IMR-90 (cell line): ENCODE measurements at regions not wholly inside any gene's neighbourhood (a gene's known extent, or its start where the extent isn't known, plus 50 kb on each side); places are given as distances from the start of the nearest gene placed in this dataset.

ENCODE experiments used
- ATAC-seq: fragments of 200-7000 bp; cut with Tn5 transposase; 2 replicates; pipeline ENCODE4 v1.9.1; 2020; ENCODE audit warnings: low read depth, mild to moderate bottlenecking, moderate library complexity
- BruUV-seq: library from RNA; stranded (reverse); fragments of 400-500 nt; replicated peaks from 2 replicates; lab custom pipeline; 2021; lab: Mats Ljungman, UMichigan
- CTCF ChIA-PET: fragments of 300-600 bp; formaldehyde crosslinking; extraction: SDS; loops from one replicate; lab custom pipeline; 2021; ENCODE audit warnings: antibody characterized with exemption; lab: Yijun Ruan, JAX
- POLR2A ChIA-PET: fragments of 300-600 bp; sonication (Branson Sonifier 250); formaldehyde crosslinking; loops from one replicate; lab custom pipeline; 2022; ENCODE audit warnings: antibody characterized with exemption; ENCODE audit not compliant: unreplicated experiment; lab: Charles Lee
- DNase-seq: peaks from one replicate; pipeline ENCODE4 v3.0.0; 2013
- H2AFZ ChIP-seq: replicated peaks from 2 replicates; pipeline ENCODE3; 2013; ENCODE audit warnings: low read length, mild to moderate bottlenecking; ENCODE audit not compliant: poor library complexity
- H2AK5ac ChIP-seq: 2 replicates; pipeline ENCODE4 v1.6.1; 2013; ENCODE audit warnings: low read depth, low read length, inconsistent platforms
- H2AK9ac ChIP-seq: replicated peaks from 2 replicates; pipeline ENCODE3; 2013; ENCODE audit warnings: mild to moderate bottlenecking, low read depth, low read length, moderate library complexity; ENCODE audit not compliant: poor library complexity
- H2BK120ac ChIP-seq: 2 replicates; pipeline ENCODE4 v1.6.1; 2013; ENCODE audit warnings: low read depth, low read length, inconsistent platforms
- H2BK15ac ChIP-seq: 3 replicates; pipeline ENCODE4 v1.6.1; 2013; ENCODE audit warnings: low read depth, low read length, inconsistent platforms
- H2BK20ac ChIP-seq: 2 replicates; pipeline ENCODE4 v1.6.1; 2013; ENCODE audit warnings: low read depth, mild to moderate bottlenecking, inconsistent platforms, low read length, moderate library complexity
- H2BK5ac ChIP-seq: 2 replicates; pipeline ENCODE4 v1.6.1; 2013; ENCODE audit warnings: mild to moderate bottlenecking, low read depth, low read length, inconsistent platforms; ENCODE audit not compliant: poor library complexity, severe bottlenecking
- H3K14ac ChIP-seq: replicated peaks from 2 replicates; pipeline ENCODE4 v1.6.1; 2013; ENCODE audit warnings: low read depth, low read length, inconsistent platforms
- H3K18ac ChIP-seq: 2 replicates; pipeline ENCODE4 v1.6.1; 2013; ENCODE audit warnings: low read depth, low read length, control low read depth
- H3K23ac ChIP-seq: 2 replicates; pipeline ENCODE4 v1.6.1; 2013; ENCODE audit warnings: low read depth, low read length, inconsistent platforms
- H3K27ac ChIP-seq: 2 replicates; pipeline ENCODE4 v1.5.1; 2013; ENCODE audit warnings: mild to moderate bottlenecking, control low read depth, low read length; ENCODE audit not compliant: insufficient read depth
- H3K27me3 ChIP-seq: 2 replicates; pipeline ENCODE4 v1.6.1; 2013; ENCODE audit warnings: low read length; ENCODE audit not compliant: control insufficient read depth, insufficient read depth
- H3K36me3 ChIP-seq: 2 replicates; pipeline ENCODE4 v1.6.1; 2013; ENCODE audit warnings: low read length, mixed read lengths; ENCODE audit not compliant: control insufficient read depth, insufficient read depth
- H3K4ac ChIP-seq: 2 replicates; pipeline ENCODE4 v1.6.1; 2013; ENCODE audit warnings: low read depth, low read length, inconsistent platforms
- H3K4me1 ChIP-seq: 2 replicates; pipeline ENCODE4 v1.6.1; 2013; ENCODE audit warnings: low read length, mixed read lengths; ENCODE audit not compliant: control insufficient read depth, insufficient read depth
- H3K4me2 ChIP-seq: 2 replicates; pipeline ENCODE4 v1.6.1; 2013; ENCODE audit warnings: low read depth, mild to moderate bottlenecking, control low read depth, low read length, moderate library complexity
- H3K4me3 ChIP-seq: 2 replicates; pipeline ENCODE4 v1.5.1; 2013; ENCODE audit warnings: low read depth, mild to moderate bottlenecking, control low read depth, low read length, moderate library complexity; ENCODE audit not compliant: insufficient read depth
- H3K56ac ChIP-seq: 2 replicates; pipeline ENCODE4 v1.6.1; 2013; ENCODE audit warnings: low read length, inconsistent platforms; ENCODE audit not compliant: insufficient read depth; ENCODE audit errors: extremely low read depth
- H3K79me1 ChIP-seq, 2 experiments: 2 replicates each; pipeline ENCODE4 v1.6.1; 2013; ENCODE audit warnings: low read length in 2 of 2, inconsistent platforms in 1 of 2, low read depth in 1 of 2
- H3K9ac ChIP-seq: 2 replicates; pipeline ENCODE4 v1.6.1; 2013; ENCODE audit warnings: low read depth, low read length, control low read depth
- H3K9me1 ChIP-seq: 2 replicates; pipeline ENCODE4 v1.6.1; 2013; ENCODE audit warnings: low read length, inconsistent platforms; ENCODE audit not compliant: insufficient read depth
- H3K9me3 ChIP-seq: 2 replicates; pipeline ENCODE4 v1.6.1; 2013; ENCODE audit warnings: low read length; ENCODE audit not compliant: control insufficient read depth, insufficient read depth
- H4K20me1 ChIP-seq: 2 replicates; pipeline ENCODE4 v1.6.1; 2013; ENCODE audit warnings: low read length, inconsistent platforms; ENCODE audit not compliant: insufficient read depth
- H4K5ac ChIP-seq: 2 replicates; pipeline ENCODE4 v1.6.1; 2013; ENCODE audit warnings: mild to moderate bottlenecking, low read depth, low read length, control low read depth
- H4K8ac ChIP-seq, 2 experiments: 2 replicates each; pipeline ENCODE4 v1.6.1; 2013; ENCODE audit warnings: low read depth in 2 of 2, low read length in 2 of 2, control low read depth in 1 of 2, inconsistent platforms in 1 of 2
- H4K91ac ChIP-seq: 2 replicates; pipeline ENCODE4 v1.6.1; 2013; ENCODE audit warnings: low read depth, low read length, inconsistent platforms; ENCODE audit not compliant: insufficient read depth
- BHLHE40 ChIP-seq: fragments of 150-350 bp; IDR thresholded peaks from 2 replicates; pipeline ENCODE4 v1.6.1; 2016; ENCODE audit warnings: mild to moderate bottlenecking, low read depth, low read length
- CEBPB ChIP-seq: IDR thresholded peaks from 2 replicates; pipeline ENCODE4 v1.6.1; 2012; ENCODE audit warnings: low read depth, low read length, improper control_type of control experiment
- CHD1 ChIP-seq: IDR thresholded peaks from 2 replicates; pipeline ENCODE4 v1.6.1; 2012; ENCODE audit warnings: low read depth, low read length, improper control_type of control experiment
- FOS ChIP-seq: fragments of 150-350 bp; IDR thresholded peaks from 2 replicates; pipeline ENCODE4 v1.6.1; 2016; ENCODE audit warnings: low read depth, low read length
- MAFK ChIP-seq: IDR thresholded peaks from 2 replicates; pipeline ENCODE4 v1.6.1; 2012; ENCODE audit warnings: low read depth, low read length, improper control_type of control experiment
- MAZ ChIP-seq: IDR thresholded peaks from 2 replicates; pipeline ENCODE4 v1.6.1; 2012; ENCODE audit warnings: low read depth, mild to moderate bottlenecking, low read length, improper control_type of control experiment, moderate library complexity, borderline replicate concordance
- MXI1 ChIP-seq: IDR thresholded peaks from 2 replicates; pipeline ENCODE4 v1.6.1; 2012; ENCODE audit warnings: low read depth, mild to moderate bottlenecking, low read length, moderate library complexity, borderline replicate concordance
- NFE2L2 ChIP-seq: fragments of 150-350 bp; IDR thresholded peaks from 2 replicates; pipeline ENCODE4 v1.6.1; 2016; ENCODE audit warnings: low read depth, mild to moderate bottlenecking, low read length
- POLR2A ChIP-seq: IDR thresholded peaks from 2 replicates; pipeline ENCODE4 v1.6.1; 2012; ENCODE audit warnings: mild to moderate bottlenecking, low read depth, low read length
- RAD21 ChIP-seq: IDR thresholded peaks from 2 replicates; pipeline ENCODE4 v1.6.1; 2012; ENCODE audit warnings: low read length, improper control_type of control experiment
- RCOR1 ChIP-seq: IDR thresholded peaks from 2 replicates; pipeline ENCODE4 v1.6.1; 2012; ENCODE audit warnings: mild to moderate bottlenecking, low read length, improper control_type of control experiment; ENCODE audit not compliant: insufficient replicate concordance
- RFX5 ChIP-seq: IDR thresholded peaks from 2 replicates; pipeline ENCODE4 v1.8.0; 2012; ENCODE audit warnings: low read depth, mild to moderate bottlenecking, low read length, moderate library complexity
- SMC3 ChIP-seq: fragments of 150-350 bp; IDR thresholded peaks from 2 replicates; pipeline ENCODE4 v1.6.1; 2016; ENCODE audit warnings: low read depth, mild to moderate bottlenecking, antibody characterized with exemption, low read length, moderate library complexity
- dilution Hi-C: fragments of 300-500 bp; cut with HindIII; formaldehyde crosslinking; loops from one replicate; pipeline ENCODE4 v1.14.3; 2018; ENCODE audit warnings: low sequenced_read_pairs; ENCODE audit not compliant: unreplicated experiment
- in situ Hi-C: fragments of 300-500 bp; cut with MboI; formaldehyde crosslinking; loops from 3 replicates; pipeline ENCODE4 v1.14.3; 2019; ENCODE audit warnings: low sequenced_read_pairs, inconsistent platforms, mixed read lengths
- intact Hi-C: fragments of 100-400 bp; cut with micrococcal nuclease; formaldehyde crosslinking; loops from 2 replicates; pipeline ENCODE4 v1.10.0; 2022
- TF ChIP-seq, protein P1 (sequence below): fragments of 150-350 bp; IDR thresholded peaks from 2 replicates; pipeline ENCODE4 v1.6.1; 2017; ENCODE audit warnings: mild to moderate bottlenecking, antibody characterized with exemption, low read length, low read depth
- TF ChIP-seq, protein P2 (sequence below): conservative IDR thresholded peaks from 2 replicates; pipeline ENCODE4 v1.5.1; 2012; ENCODE audit warnings: mild to moderate bottlenecking, low read depth, low read length, improper control_type of control experiment
- TF ChIP-seq, protein P3 (sequence below): fragments of 150-350 bp; IDR thresholded peaks from 2 replicates; pipeline ENCODE4 v1.6.1; 2016; ENCODE audit warnings: low read depth, mild to moderate bottlenecking, low read length, moderate library complexity, borderline replicate concordance

GRCh38 chr1:69494221-69494620 is 73.5 kb upstream of the LRRC7 start:
- no peaks in the 10 kb centered on the region for H3K36me3 ChIP-seq
- no TSS peak for BruUV-seq
- ChIA-PET CTCF (no interaction called here), POLR2A (no interaction called here)
- H2BK5ac ChIP-seq, result no peak overlapping the region
- dilution Hi-C loops, result no loop called here
- H3K4me3 ChIP-seq, result no peak overlapping the region
- no peak overlapping the region for H2BK15ac ChIP-seq
- H3K9me3 ChIP-seq, result no peaks in the 10 kb centered on the region
- H3K23ac ChIP-seq, result no peak overlapping the region
- H2AFZ ChIP-seq, result no peak overlapping the region
- H2BK20ac ChIP-seq, result no peak overlapping the region
- H3K4me2 ChIP-seq, result no peak overlapping the region
- in situ Hi-C loops, result no loop called here
- H4K8ac ChIP-seq, result no peak overlapping the region
- TF ChIP-seq CEBPB (no peak), BHLHE40 (no peak), MAZ (no peak), CHD1 (no peak), NFE2L2 (no peak), RCOR1 (no peak), FOS (no peak), POLR2A (no peak), RAD21 (no peak), MXI1 (no peak), MAFK (no peak), RFX5 (no peak), SMC3 (no peak)
- TF ChIP-seq, protein P1, sequence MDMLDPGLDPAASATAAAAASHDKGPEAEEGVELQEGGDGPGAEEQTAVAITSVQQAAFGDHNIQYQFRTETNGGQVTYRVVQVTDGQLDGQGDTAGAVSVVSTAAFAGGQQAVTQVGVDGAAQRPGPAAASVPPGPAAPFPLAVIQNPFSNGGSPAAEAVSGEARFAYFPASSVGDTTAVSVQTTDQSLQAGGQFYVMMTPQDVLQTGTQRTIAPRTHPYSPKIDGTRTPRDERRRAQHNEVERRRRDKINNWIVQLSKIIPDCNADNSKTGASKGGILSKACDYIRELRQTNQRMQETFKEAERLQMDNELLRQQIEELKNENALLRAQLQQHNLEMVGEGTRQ, result no peak
- TF ChIP-seq, protein P2, sequence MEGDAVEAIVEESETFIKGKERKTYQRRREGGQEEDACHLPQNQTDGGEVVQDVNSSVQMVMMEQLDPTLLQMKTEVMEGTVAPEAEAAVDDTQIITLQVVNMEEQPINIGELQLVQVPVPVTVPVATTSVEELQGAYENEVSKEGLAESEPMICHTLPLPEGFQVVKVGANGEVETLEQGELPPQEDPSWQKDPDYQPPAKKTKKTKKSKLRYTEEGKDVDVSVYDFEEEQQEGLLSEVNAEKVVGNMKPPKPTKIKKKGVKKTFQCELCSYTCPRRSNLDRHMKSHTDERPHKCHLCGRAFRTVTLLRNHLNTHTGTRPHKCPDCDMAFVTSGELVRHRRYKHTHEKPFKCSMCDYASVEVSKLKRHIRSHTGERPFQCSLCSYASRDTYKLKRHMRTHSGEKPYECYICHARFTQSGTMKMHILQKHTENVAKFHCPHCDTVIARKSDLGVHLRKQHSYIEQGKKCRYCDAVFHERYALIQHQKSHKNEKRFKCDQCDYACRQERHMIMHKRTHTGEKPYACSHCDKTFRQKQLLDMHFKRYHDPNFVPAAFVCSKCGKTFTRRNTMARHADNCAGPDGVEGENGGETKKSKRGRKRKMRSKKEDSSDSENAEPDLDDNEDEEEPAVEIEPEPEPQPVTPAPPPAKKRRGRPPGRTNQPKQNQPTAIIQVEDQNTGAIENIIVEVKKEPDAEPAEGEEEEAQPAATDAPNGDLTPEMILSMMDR, result no peak
- TF ChIP-seq, protein P3, sequence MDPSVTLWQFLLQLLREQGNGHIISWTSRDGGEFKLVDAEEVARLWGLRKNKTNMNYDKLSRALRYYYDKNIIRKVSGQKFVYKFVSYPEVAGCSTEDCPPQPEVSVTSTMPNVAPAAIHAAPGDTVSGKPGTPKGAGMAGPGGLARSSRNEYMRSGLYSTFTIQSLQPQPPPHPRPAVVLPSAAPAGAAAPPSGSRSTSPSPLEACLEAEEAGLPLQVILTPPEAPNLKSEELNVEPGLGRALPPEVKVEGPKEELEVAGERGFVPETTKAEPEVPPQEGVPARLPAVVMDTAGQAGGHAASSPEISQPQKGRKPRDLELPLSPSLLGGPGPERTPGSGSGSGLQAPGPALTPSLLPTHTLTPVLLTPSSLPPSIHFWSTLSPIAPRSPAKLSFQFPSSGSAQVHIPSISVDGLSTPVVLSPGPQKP, result no peak
- no peak overlapping the region for H4K91ac ChIP-seq
- H3K27me3 ChIP-seq, result no peaks in the 10 kb centered on the region
- intact Hi-C loops, result no loop called here
- H3K4me1 ChIP-seq, result no peaks in the 10 kb centered on the region
- no peak overlapping the region for H3K14ac ChIP-seq
- no peak overlapping the region for H3K27ac ChIP-seq
- ATAC-seq (no peak), DNase-seq (no peak)
- no peaks in the 10 kb centered on the region for H3K79me1 ChIP-seq
- no peak overlapping the region for H3K9ac ChIP-seq
- no peak overlapping the region for H3K4ac ChIP-seq
- H2AK9ac ChIP-seq, result no peak overlapping the region
- H4K20me1 ChIP-seq, result no peaks in the 10 kb centered on the region
- H4K5ac ChIP-seq, result no peak overlapping the region
- H3K9me1 ChIP-seq, result no peaks in the 10 kb centered on the region
- H3K56ac ChIP-seq, result no peak overlapping the region
- H2BK120ac ChIP-seq, result no peak overlapping the region
- no peak overlapping the region for H2AK5ac ChIP-seq
- H3K18ac ChIP-seq, result no peak overlapping the region
